ENCODE measurements at regions not wholly inside any gene's neighbourhood (a gene's known extent, or its start where the extent isn't known, plus 50 kb on each side); places are given as distances from the start of the nearest gene placed in this dataset.

DNA sequence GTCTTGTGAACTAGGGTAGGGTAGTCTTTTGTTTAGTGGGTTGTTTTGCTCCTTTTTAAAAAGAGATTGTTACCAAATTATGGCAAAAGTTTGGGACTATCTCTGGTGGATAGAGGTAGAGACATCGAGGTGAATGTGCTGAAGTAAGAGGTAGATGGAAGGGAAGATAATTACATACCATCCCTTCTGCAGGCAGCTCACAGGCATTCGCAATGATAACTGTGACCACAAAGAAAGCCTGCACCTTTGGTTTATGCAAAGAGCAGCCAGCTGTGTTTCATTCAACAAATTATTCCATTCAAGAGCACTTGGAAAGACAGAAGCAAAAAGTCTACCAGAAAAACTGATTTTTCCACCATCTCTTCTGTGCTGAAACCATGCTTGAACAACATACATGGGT, 155.6 kb downstream of the GATB start:
- TF ChIP-seq, protein P1, sequence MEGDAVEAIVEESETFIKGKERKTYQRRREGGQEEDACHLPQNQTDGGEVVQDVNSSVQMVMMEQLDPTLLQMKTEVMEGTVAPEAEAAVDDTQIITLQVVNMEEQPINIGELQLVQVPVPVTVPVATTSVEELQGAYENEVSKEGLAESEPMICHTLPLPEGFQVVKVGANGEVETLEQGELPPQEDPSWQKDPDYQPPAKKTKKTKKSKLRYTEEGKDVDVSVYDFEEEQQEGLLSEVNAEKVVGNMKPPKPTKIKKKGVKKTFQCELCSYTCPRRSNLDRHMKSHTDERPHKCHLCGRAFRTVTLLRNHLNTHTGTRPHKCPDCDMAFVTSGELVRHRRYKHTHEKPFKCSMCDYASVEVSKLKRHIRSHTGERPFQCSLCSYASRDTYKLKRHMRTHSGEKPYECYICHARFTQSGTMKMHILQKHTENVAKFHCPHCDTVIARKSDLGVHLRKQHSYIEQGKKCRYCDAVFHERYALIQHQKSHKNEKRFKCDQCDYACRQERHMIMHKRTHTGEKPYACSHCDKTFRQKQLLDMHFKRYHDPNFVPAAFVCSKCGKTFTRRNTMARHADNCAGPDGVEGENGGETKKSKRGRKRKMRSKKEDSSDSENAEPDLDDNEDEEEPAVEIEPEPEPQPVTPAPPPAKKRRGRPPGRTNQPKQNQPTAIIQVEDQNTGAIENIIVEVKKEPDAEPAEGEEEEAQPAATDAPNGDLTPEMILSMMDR (IDR thresholded peaks at IDR 0.05; ENCODE audit: low read depth, low read length), result no peak
- no peak for TF ChIP-seq EZH2phosphoT487 (IDR thresholded peaks at IDR 0.05; ENCODE audit: low read depth)
